Stromal cell of bone marrow (primary cell): ENCODE measurements at regions not wholly inside any gene's neighbourhood (a gene's known extent, or its start where the extent isn't known, plus 50 kb on each side); places are given as distances from the start of the nearest gene placed in this dataset.

Experiments used
- DNase-seq: peaks from one replicate; pipeline ENCODE4 v3.0.0-alpha.2; 2012; ENCODE audit warnings: low read depth

DNA sequence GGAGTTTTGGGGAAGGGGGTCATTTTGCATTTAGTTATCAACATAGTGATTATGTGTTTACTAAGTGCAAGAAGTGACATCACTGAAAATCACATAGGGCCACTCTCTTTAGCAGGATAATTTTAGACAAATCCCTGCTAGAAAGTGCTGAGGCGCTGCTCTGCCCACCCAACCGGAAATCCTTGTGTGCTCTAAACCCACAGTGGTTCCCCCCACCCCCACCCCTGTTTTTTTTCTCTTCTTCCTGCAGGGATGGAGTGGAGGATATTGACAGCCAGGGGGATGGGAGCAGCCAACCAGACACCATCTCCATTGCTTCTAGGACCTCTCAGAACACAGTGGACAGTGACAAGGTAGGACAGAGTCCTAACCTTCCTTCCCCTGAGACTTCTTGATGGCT is 234.2 kb upstream of the UMPS start:
- no peak for DNase-seq

DNA sequence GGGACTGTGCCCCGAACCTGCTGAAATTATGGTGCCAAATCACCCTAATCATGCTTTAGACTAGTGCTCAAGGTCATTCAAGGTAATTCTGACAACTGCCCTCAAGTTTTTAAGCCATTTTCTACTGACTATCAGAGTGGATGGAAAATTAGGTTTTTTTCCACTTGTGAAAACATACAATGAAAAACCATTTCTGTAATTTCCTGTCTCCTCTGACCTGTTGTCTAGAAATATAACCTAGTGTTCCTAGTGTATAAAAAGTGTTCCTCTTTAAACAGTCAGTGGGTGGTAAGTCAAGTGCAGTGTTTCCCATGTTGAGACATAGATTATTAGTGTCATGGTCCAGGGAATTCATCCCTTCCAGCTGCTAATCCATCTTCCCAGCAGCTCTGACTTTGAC is 232.8 kb upstream of the UMPS start:
- no peak for DNase-seq

DNA sequence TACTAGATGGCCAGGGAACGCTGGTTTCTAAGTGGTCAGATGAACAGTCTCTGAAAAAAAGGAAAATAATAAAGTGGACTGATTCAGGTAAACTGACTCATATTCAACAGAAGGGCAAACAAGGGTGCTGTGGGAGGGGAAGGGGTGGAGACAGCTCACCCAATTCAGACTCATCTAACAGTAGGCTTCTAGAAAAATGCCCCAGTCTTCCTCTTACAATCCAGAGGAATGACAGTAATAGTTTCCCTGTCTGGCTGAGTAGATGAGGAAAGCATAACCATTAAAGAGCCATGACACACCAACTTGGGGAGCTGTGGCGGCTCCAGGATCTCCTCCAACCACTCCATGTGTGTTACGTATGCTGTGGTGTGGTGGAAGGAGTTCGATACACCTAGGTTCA is 231.4 kb upstream of the UMPS start:
- DNase-seq: no peak

DNA sequence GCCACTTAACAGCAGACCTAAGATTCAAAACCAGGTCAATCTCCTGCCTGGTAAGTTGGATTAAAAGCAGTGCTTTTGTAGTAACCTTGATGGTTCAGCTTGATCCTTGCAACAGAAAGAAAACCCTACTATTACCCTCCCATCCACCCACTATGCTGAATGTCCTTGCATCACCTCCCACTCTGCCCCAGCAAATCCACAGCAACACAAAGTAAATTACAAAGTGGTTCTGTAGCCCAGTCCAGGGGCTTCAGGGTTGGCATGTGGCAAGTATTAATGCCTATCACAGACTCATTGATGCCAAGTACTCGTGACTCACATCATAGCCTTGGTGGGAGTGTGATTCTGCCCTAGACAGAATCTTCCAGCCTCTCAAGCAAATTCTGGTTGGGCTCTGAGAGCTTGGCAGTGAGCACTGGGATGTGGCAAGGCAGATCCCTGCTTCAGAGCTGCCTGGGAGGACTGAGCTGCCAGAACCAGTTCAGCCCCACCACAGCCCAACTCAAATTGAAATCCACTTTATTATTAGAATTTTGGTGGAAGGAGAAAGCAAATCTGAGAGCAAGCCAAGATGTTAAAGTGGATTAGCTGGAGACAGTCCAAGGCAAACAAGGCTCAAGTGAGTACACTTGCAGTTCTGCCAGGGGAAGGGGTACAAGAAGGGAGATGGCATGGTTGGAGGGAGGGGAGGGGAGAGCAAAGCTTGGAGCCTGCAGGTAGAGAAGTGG is 225.8 kb upstream of the UMPS start:
- peak; percentile 88 for DNase-seq

DNA sequence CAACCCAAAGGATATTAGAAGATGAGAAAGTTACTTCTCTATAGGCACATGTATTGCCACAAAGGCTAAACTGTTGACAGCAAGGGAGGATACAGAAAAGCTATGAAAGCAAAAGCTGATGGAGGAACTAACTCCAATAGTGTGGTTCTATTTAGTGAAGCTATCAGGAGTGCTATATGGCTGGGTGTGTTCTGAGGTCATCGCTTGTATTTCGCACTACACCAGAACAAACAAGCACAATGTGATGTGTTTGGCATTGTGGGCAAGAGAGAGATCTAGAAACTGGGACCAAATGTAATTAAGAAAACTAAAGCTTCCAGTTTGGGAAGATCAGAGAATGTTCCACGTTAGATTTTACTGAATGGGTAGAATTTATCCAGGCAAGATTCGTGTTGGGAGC is 220.4 kb upstream of the UMPS start:
- DNase-seq: no peak

DNA sequence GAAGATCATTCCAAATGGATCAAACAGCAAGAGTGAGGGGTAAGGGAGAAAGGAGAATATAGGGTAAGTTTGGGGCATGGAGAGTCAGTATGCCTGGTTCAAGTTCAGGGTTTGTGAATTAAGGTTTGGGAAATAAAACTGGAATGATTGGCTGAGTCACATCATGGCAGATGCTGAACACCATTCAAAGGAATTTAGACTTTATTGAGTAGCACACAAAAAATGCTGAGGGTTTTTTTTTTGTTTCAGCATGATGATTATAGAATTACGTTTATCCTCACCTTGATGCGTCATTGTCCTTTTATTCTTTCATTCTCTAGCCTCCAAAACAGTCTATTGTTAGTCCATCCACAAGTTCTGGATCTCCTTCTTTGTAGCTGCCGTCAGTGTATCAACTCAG is 220.0 kb upstream of the UMPS start:
- DNase-seq: no peak

DNA sequence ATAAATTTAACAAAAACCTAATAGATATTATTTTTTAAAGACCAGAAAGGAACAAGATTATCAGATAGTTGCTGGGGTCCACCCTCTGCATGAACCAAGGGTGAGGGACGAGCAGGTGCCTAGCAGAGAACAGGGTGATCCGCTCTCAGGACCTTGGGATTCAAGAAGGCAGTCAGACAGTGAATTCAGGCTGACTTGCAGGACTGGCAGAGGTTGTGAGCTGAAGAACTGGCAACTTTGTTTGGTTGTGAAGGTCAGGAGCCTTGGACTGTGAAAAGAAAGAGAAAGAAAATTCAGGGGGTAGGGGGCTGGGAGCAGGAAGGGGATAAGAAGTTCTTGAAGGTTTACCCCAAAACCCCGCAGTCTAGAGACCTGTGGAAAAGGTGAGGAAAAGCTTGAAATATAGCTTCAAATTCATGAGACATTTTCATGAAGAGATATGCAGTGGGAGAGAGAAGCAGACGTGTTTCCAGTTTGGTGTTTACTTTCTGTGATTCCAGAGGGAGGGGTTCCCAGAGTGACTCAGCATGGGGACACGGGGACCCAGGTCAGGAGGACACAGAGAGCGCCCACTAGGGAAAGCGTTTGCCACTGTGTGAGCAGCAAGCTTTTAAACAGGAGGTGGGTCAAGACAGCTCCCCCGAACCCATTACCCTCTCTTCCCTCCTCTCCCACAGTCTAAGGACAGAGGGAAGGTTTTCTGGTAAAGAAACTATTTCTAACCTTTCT is 217.2 kb upstream of the UMPS start:
- no peak for DNase-seq

DNA sequence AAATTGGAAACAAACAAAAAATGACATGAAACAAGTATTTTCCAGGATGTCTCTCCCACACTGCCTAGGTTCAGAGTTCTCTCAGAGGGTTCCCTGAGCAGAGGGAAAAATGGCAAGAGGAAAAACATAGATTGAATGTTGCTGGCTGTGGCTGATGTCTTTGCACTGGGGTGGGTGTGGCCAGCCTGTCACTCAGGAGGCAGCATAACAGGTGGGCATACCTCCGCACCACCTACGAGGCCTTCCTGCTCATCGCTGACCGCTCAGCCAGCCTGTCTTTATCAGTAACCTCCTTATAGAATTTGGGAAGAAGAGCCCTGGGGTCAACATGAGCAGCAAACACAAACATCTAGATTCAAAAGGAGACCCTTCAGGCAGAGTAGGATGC is 216.6 kb upstream of the UMPS start:
- no peak for DNase-seq

DNA sequence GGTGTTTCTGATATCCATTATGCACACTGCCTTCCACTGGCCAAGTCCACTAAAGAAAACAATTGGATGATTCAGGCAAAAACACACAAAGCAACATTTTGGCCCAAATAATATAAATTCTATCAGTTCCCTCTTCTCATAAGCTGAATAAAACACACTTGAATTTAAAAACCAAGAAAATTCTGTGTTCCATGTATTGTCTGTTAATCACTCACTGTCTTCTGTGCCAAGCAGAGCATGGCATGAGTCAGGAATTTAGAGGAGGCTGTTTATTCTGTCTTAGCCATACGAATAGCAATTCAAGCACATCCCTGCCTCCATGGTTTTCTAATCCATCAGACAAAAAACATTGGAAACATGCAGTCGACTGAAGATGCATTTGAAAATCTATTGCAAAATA is 215.6 kb upstream of the UMPS start:
- DNase-seq: no peak

DNA sequence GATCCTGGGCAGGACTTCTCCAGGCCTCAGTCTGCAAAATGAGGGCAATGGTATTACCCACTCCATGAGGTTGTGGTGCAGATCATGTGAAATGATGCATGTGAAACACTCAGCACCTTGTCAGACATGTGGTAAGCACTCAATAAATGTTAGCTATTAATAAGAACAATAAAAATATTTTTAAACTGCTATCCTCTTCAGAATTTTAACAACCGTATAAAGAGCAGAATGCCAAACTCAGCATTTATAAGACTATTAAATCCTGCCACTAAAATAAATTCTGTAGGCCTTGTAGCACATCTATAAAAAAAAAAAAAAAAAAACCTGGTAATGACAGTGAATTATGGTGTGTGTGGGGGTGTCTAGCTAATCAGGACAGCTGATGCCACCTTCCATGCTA is 213.9 kb upstream of the UMPS start:
- DNase-seq: no peak

DNA sequence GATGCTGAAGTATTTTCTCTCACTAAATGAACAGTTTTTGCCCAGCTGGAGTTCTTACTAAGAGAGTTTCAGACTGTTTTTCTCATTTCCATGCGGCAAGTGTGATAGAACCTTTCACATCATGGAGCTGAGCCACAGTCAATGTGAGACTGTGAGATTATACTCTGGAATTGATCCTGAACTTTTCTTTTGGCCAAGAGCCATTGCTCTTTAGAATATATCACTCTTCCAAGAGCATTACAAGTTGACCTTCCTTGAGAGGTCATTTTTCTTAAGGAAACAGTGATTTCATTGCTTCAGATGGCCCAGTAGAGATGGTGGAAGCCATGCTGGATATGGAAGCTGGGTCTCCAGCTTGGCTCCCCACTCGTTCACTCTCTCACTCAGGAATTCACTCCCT is 212.9 kb upstream of the UMPS start:
- no peak for DNase-seq

DNA sequence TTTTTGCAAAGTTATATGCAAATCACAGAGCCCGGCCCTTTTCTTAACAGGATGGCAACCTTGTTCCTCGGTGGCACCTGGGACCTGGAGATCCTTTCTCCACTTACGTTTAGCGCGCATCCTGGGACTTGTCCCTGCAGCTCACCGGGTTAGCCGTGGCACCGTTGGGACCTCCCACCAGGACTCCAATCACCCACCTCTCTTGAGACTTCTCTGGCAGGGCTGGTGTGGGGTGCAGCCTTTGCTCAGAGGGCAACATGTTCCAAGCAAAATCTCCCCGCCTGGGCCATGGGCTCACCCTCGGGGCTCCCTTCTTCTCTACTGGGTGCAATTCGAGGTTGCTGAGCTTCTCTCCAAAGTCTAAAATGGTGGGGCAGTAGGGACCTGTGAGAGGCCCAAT is 211.9 kb upstream of the UMPS start:
- no peak for DNase-seq

DNA sequence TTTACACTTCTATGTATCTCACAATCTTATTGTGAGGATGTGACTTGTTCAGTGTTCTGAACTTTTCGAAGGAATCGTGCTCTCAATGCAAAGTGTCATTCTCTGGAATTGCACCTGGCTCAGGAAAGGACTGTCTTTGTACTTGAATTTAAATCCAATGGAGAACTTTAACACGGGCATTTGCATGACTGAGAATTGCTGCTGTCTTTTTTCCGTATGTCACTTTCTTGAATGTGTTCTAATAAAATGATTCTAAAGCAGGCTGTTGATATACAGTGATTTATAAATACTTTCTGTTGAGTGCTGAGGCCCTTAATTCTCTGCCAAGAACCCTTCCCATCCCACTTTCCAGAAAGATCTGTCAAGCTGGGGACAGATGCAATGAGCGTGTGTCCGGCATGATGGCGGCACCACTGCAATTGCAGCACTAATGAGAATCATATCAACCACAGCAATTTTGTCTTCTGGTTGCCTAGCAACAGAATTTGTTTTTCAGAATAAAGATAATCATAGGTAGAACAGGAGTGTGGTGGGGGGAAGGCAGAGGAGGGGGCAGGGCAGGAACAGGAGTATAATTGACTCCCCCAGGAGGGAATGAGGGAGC is 210.6 kb upstream of the UMPS start:
- no peak for DNase-seq

DNA sequence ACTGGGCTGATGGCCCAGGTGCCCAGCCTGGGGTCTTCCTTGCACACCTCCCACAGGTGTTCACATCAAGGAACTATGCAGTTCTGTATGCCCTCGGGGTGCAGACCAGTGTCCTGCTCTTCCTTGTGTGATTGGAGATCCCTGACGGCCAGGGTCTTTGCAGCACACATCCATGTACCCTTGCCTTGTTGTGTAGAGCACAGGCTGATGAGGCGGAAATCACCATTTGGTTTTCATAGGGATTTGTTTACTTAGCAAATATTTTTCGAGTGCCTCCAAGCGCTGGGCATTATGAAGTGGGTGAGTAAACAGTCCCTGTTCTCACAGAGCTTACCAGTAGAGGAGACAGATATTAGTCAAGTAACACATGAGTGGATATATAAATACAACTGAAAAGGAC is 209.3 kb upstream of the UMPS start:
- DNase-seq: no peak

DNA sequence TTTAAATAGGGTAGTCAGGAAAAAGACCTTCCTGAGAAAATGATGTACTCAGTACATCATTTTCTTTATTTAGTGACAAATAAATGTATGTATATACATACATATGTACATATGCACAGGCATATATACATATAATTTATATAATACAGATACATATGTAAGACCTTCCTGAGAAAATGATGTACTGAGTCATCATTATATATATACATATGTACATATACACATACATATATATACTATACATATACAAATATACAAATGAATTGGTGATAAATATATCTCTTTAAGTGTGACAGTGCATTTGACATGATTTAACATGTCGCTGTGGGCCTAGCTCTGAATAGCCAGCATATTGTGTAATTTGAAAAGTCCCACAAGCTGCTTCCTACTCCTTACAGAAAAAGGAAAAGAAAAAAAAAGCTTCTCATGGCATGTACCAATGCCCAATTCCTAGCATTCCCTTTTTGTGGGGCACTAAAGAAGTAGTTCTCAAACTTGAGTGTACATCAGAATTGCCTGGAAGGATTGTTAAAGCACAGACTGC is 208.1 kb upstream of the UMPS start:
- no peak for DNase-seq

DNA sequence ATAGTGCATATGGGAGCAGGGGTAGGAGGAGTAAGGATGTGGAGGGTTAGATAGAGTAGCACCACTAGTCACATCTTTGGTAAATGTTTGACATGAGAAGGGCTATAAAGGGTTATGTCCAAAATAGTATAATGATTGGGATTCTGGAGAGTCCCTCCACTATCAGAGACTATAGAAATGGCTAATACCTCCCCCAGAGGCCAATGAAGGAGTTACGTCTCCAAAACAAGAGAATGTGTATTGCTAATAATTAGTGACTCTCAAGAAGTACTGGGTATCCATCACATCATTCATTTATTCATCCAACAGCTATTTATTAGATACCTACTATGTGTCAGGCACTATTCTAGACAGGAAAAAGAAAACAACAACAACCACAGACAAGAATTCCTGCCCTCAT is 203.7 kb upstream of the UMPS start:
- DNase-seq: no peak

DNA sequence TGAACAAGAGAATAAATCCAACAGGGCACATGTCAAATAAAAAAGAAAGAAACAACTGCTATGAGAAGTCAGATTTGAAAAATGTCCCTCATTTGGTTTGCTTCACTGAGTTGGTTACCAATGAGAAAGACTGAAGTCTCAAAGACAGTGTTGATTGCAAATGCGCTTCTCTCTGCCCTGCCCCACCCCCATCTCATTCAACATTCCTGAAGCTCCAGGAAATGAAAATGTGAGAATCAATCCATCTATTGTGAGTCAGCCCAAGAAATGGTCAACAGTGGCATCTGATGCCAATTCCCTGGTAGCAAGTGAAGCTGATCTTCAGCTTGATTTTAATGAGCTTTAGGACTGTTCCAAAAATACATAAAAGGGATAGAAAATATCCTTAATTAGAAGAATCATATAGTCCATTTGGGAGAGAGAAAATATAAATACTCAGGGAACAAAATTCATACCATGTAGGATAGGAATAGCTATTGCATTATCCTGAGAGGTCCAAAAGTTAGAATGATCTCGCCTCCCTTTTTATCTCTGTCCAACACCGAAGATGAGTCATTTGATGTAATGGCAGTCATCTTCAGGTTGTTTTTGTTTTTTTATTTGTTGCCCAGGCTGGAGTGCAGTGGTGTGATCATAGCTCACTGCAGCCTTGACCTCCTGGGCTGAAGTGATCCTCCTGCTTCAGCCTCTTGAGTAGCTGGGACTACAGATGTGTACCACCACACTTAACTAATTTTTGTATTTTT is 200.3 kb upstream of the UMPS start:
- DNase-seq: no peak

DNA sequence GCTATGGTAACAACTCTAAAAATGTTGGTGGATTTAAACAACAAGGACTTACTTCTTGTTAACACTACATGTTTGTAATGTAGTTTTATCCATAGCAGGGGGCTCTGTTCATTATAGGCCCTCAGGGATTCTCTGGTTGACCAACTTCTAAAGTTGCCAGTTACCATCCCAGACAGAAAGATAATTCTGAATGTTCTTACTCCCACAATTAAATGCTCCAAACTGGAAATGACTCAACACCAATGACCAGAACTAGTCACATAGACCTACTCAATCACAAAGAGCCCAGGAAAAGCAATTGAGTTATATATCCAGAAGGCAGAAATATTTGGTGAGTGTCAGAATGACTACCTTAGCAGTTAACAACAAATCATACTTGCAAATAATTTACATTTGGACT is 199.3 kb upstream of the UMPS start:
- DNase-seq: no peak

DNA sequence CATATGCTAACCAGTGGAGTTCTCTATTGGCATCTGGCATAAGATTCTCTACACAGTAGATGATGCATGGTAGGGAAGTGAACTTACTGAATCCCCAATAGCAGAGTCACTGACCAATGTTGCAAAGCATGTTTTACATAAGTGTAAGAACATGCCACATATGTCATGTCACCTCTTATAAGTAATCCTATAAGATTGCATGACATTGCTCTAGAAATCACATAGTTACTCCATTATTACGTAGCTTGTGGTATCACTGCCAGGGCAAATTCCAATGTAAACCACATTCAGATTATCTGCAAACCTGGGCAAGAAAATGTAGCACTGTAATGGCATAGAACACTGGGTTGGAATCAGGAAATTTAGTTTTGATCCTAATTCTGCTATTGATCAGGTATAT is 198.2 kb upstream of the UMPS start:
- DNase-seq: no peak

DNA sequence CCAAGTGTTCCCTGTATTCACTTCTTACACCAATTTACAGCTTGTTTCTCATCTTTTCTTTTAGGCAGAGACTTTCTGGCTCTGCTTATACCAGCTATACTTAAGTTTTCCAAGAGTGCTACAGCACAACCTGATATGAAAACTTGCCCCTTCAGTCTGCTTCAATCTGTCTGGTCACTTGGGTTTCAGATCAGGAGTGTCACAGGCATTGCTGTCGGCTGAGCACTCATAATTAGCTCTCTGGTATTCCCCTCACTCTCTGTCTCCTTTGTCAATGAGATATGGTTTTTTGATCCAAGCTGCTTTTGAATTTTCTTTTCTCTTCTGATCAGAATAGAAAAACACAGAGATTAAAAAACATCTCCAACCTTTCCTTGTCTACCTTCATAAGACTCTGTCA is 194.9 kb upstream of the UMPS start:
- DNase-seq: no peak

DNA sequence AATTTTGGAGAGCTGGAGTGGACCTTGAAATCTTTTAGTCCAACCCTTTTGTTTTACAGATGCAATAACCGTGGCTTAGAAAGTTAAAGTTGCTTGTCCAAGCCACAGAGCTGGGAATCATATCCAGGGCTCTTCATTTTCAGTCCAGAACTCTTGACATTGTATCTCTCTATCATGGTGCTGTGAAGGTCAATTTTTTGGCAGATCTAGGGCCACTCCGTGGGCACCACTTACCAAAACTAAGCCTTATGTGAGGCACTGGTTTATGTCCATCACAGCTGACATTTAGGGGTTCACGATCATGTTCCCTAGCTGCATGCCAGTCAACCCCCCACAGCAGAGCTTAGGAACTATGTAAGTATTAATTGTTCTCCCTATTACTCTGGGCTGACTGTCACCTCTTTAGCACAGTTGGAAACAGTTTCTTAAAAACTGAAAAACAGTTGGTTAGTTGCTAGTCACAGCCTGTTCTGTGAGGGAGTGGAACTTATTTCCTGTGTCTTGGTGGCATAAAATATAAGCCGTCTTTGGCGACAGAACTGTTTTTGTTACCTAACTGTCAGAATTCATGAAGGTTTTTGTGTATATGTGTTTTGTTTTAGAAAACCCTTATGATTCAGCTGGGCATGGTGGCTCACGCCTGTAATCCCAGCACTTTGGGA is 189.6 kb upstream of the UMPS start:
- DNase-seq: no peak

DNA sequence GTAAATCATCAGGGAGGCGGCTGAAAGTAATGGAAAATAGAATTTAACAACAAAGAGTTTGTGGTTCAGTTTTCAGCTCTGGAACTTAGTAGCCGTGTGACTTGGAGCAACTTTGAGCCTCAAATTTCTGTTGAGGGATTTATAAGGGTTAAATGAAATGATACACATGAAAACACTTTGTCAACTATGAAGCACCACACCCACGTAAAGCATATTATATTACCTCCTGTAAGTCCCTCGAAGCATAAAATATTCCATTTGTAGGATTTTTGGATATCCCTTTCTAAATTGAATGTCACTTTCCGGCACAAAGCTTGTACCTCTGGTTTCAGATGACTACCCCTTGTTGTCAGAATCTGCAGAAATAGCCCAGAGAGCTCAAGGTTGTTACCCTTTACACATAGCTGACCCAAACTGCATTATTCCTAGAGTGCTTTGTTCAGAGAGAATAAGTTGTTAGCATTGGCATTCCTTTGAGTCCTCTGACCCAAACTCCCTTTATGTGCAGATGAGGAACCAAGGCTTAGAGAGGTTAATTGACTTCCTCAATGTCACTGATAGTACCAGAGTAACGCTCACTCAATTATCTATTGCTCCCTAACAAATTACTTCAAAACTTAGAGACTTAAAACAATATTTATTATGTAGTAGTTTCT is 187.9 kb upstream of the UMPS start:
- DNase-seq: no peak
